Stimulated activated naive CD8-positive, alpha-beta T cell treated with anti-CD3 and anti-CD28 coated beads, Interleukin-15, Interleukin-2, amounts not matched to agents 100 ng/mL and 50 ng/mL, for 24 hours (primary cell): ENCODE measurements at regions not wholly inside any gene's neighbourhood (a gene's known extent, or its start where the extent isn't known, plus 50 kb on each side); places are given as distances from the start of the nearest gene placed in this dataset.

Source experiments
- H3K27ac Mint-ChIP-seq: one replicate; pipeline ENCODE4 v1.8.0; 2021; ENCODE audit warnings: mild to moderate bottlenecking, mixed read lengths
- H3K27me3 Mint-ChIP-seq: one replicate; pipeline ENCODE4 v1.8.0; 2021; ENCODE audit warnings: mixed read lengths
- H3K36me3 Mint-ChIP-seq: one replicate; pipeline ENCODE4 v1.8.0; 2021; ENCODE audit warnings: low read depth, mixed read lengths
- H3K4me1 Mint-ChIP-seq: one replicate; pipeline ENCODE4 v1.8.0; 2021; ENCODE audit warnings: low read depth, mixed read lengths
- H3K4me3 Mint-ChIP-seq: one replicate; pipeline ENCODE4 v1.8.0; 2021; ENCODE audit warnings: mild to moderate bottlenecking, mixed read lengths
- H3K9me3 Mint-ChIP-seq: one replicate; pipeline ENCODE4 v1.8.0; 2021; ENCODE audit warnings: mixed read lengths

GRCh38 chr2:212922701-212923100 lies 228.7 kb downstream of the IKZF2 start:
- Mint-ChIP-seq H3K27ac (no peak overlapping the region), H3K4me3 (no peak overlapping the region), H3K36me3 (no peaks in the 10 kb centered on the region), H3K4me1 (no peaks in the 10 kb centered on the region), H3K27me3 (no peaks in the 10 kb centered on the region), H3K9me3 (no peaks in the 10 kb centered on the region)

DNA sequence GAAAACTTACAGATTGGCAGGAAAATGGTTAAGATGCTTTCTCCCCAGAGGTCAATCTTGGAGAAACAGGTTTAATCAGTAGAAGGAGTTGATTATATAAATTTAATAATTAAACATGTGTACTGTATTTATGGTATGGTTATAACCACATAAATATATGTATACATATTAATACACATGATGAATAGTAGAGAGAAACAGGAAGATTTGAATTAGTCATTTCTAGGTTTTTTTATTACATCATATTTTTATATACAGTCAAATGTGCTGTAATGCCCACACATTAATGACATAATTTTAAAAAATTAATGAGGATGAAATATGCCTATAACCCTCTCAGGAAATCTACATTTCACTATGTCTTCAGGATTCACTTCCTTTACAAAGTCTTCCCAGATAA lies 229.7 kb downstream of the IKZF2 start:
- no peaks in the 10 kb centered on the region for H3K36me3 Mint-ChIP-seq

DNA sequence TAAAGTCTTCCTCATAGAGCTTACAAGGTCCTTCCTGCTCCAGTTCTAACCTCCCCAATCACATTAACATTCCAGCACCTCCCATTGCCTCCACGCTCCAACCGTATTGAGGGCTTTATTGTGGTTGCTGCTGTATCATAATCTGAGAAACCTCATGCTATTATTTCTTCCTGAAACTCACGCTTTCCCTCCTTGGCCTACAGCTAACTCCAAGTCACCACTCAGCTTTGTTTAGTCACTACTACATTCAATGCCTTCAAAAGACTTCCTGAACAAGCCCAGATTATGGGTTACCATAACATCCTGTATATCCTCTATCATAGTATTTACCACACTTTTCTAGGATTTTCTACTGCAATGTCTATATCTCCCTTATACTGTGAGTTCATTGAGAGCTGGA lies 230.4 kb downstream of the IKZF2 start:
- no peaks in the 10 kb centered on the region for H3K9me3 Mint-ChIP-seq
- H3K27me3 Mint-ChIP-seq = no peaks in the 10 kb centered on the region
- no peaks in the 10 kb centered on the region for H3K36me3 Mint-ChIP-seq
- peaks cover 5% of the 10 kb centered on the region for H3K4me1 Mint-ChIP-seq
- no peak overlapping the region for H3K4me3 Mint-ChIP-seq
- H3K27ac Mint-ChIP-seq = no peak overlapping the region

More for the DNA sequence above, 229.7 kb downstream of the IKZF2 start:
- no peaks in the 10 kb centered on the region for H3K4me1 Mint-ChIP-seq
- H3K27me3 Mint-ChIP-seq = no peaks in the 10 kb centered on the region
- H3K27ac Mint-ChIP-seq = no peak overlapping the region
- H3K9me3 Mint-ChIP-seq = no peaks in the 10 kb centered on the region
- H3K4me3 Mint-ChIP-seq = no peak overlapping the region

- H3K36me3 Mint-ChIP-seq = no peaks in the 10 kb centered on the region
- H3K4me3 Mint-ChIP-seq = no peak overlapping the region
- peaks cover 22% of the 10 kb centered on the region for H3K4me1 Mint-ChIP-seq
- H3K27me3 Mint-ChIP-seq = no peaks in the 10 kb centered on the region
- H3K9me3 Mint-ChIP-seq = no peaks in the 10 kb centered on the region
- H3K27ac Mint-ChIP-seq = no peak overlapping the region
Observed at GRCh38 chr2:212919238-212919637, 232.2 kb downstream of the IKZF2 start.

DNA sequence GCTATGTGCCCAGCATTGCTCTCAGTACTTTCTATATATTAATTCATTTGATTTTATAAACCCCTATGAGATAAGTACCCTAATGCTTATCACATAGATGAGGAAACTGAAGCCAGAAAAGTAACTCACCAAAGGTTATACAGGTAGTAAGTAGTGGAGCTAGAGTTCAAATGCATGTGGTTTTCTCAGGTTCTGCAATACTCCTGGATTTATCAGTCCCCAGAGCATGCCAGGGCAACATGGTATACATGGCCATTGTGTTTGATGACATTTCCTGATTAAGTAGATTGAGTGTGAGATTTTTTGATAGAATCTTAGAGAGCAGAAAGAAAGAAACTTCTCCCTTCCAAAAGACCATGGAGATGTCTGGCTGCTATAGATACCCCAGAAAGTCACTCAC lies 233.1 kb downstream of the IKZF2 start:
- Mint-ChIP-seq H3K27ac (no peak overlapping the region), H3K36me3 (no peaks in the 10 kb centered on the region), H3K4me3 (no peak overlapping the region)

GRCh38 chr2:212915121-212915782 lies 236.2 kb downstream of the IKZF2 start:
- no peaks in the 10 kb centered on the region for H3K9me3 Mint-ChIP-seq
- peaks cover 36% of the 10 kb centered on the region for H3K4me1 Mint-ChIP-seq
- no peaks in the 10 kb centered on the region for H3K36me3 Mint-ChIP-seq
- H3K27ac Mint-ChIP-seq = peak overlapping the region; percentile 50
- H3K27me3 Mint-ChIP-seq = no peaks in the 10 kb centered on the region
- peak overlapping the region; percentile 17 for H3K4me3 Mint-ChIP-seq

More for the DNA sequence above, 233.1 kb downstream of the IKZF2 start:
- Mint-ChIP-seq H3K27me3 (no peaks in the 10 kb centered on the region), H3K4me1 (peaks cover 22% of the 10 kb centered on the region), H3K9me3 (no peaks in the 10 kb centered on the region)

DNA sequence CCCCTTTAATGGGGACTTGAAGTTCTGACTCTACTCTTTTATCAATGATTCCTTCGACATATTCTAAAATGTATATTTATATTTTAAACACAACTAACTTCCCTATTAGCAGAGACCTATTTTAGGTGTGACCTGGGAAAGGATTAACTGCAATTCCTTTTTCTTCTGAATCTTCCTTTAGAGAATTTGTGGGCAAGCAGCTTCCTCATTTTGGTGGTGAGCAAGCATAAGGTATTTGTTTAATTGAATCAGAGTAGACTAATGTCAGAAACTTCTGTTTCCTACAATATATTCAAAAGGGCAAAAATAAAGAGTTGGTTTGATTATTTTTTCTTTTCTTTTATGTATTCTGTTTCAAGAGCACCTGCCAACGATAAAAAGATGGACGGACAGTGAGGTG lies 237.0 kb downstream of the IKZF2 start:
- H3K4me1 Mint-ChIP-seq = peaks cover 36% of the 10 kb centered on the region
- no peaks in the 10 kb centered on the region for H3K36me3 Mint-ChIP-seq
- no peak overlapping the region for H3K27ac Mint-ChIP-seq
- H3K9me3 Mint-ChIP-seq = no peaks in the 10 kb centered on the region
- H3K27me3 Mint-ChIP-seq = no peaks in the 10 kb centered on the region
- no peak overlapping the region for H3K4me3 Mint-ChIP-seq

- Mint-ChIP-seq H3K36me3 (no peaks in the 10 kb centered on the region), H3K4me1 (peaks cover 36% of the 10 kb centered on the region), H3K27ac (no peak overlapping the region), H3K4me3 (no peak overlapping the region), H3K9me3 (no peaks in the 10 kb centered on the region), H3K27me3 (no peaks in the 10 kb centered on the region)
Observed at GRCh38 chr2:212913640-212914306, 237.6 kb downstream of the IKZF2 start.

DNA sequence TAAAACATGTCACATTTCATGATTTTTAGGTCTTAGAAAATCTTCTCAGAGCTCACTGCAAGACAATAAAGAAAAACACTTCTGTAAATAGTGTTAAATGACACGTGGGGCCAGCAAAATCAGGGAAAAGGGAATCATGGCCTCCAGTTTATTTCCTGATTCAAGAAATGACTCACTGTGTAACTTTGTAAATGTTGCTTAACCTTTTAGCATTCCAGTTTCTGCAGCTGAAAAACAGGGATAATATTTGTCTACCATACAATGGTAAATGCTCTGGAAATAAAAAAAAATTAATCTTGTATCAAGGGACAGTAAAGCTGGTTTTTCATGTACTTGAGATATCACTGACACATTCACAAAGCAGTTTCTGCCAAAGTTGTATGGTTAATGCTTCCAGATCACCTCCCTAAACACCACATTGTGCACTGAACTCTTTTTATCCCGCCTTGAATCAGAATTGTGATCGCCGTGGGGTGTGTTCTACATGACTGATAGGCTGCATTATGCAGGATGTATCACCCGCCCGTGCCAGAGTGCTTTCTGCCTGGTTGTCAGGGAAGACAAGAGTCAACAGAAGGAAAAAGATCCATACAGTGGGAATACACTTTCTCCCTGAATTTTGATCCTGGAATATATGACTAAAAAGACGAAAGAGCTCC lies 238.8 kb downstream of the IKZF2 start:
- Mint-ChIP-seq H3K27ac (no peak overlapping the region), H3K4me3 (no peak overlapping the region), H3K27me3 (no peaks in the 10 kb centered on the region)

GRCh38 chr2:212911011-212911410 lies 240.4 kb downstream of the IKZF2 start:
- Mint-ChIP-seq H3K9me3 (no peaks in the 10 kb centered on the region), H3K27me3 (no peaks in the 10 kb centered on the region), H3K4me3 (peak overlapping the region; percentile 6), H3K36me3 (no peaks in the 10 kb centered on the region), H3K4me1 (peaks cover 30% of the 10 kb centered on the region), H3K27ac (peak overlapping the region; percentile 9)

More for the DNA sequence above, 238.8 kb downstream of the IKZF2 start:
- Mint-ChIP-seq H3K36me3 (no peaks in the 10 kb centered on the region), H3K4me1 (peaks cover 36% of the 10 kb centered on the region), H3K9me3 (no peaks in the 10 kb centered on the region)

DNA sequence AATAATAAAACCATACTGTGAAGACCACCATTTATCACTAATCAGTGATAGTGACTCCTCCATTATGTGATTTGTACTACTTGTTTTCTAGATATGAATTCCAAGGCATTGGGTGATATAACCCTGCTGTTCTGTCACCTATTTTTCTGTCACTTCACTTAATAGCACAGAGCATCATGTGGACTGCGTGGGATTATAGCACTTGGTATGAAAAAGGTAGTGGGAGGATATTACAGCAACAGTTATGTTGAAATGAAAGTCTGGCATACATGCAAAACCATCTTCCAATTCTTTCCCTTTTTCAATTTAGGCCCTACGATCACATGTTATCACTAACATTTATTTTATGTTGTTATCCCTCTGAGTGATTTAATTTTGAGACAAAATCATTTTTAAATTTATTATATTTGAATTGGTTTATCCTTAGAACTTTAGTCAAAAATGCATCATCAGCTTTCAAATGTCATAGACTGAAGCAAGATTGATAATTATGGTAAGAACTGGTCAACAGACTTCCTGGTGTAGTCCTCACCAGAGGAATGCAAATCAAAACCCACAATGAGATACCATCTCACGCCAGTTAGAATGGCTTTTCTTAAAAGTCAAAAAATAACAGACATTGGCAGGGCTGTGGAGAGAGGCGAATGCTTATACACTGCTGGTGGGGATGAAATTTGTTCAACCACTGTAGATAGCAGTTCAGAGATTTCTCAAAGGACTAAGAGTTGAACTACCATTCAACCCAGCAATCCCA lies 242.6 kb downstream of the IKZF2 start:
- Mint-ChIP-seq H3K9me3 (no peaks in the 10 kb centered on the region), H3K27me3 (no peaks in the 10 kb centered on the region), H3K27ac (no peak overlapping the region), H3K36me3 (no peaks in the 10 kb centered on the region), H3K4me1 (peaks cover 13% of the 10 kb centered on the region), H3K4me3 (no peak overlapping the region)

- peaks cover 13% of the 10 kb centered on the region for H3K4me1 Mint-ChIP-seq
- no peak overlapping the region for H3K27ac Mint-ChIP-seq
- H3K4me3 Mint-ChIP-seq = no peak overlapping the region
- no peaks in the 10 kb centered on the region for H3K9me3 Mint-ChIP-seq
- H3K36me3 Mint-ChIP-seq = no peaks in the 10 kb centered on the region
- no peaks in the 10 kb centered on the region for H3K27me3 Mint-ChIP-seq
Observed at GRCh38 chr2:212908031-212908430, 243.4 kb downstream of the IKZF2 start.

GRCh38 chr2:212906620-212907019 lies 244.8 kb downstream of the IKZF2 start:
- Mint-ChIP-seq H3K4me3 (no peak overlapping the region), H3K36me3 (no peaks in the 10 kb centered on the region), H3K9me3 (no peaks in the 10 kb centered on the region), H3K27me3 (no peaks in the 10 kb centered on the region), H3K4me1 (peaks cover 9% of the 10 kb centered on the region), H3K27ac (no peak overlapping the region)

- no peaks in the 10 kb centered on the region for H3K9me3 Mint-ChIP-seq
- H3K27ac Mint-ChIP-seq = no peak overlapping the region
- H3K4me3 Mint-ChIP-seq = no peak overlapping the region
- H3K36me3 Mint-ChIP-seq = no peaks in the 10 kb centered on the region
- peaks cover under 1% of the 10 kb centered on the region for H3K4me1 Mint-ChIP-seq
- no peaks in the 10 kb centered on the region for H3K27me3 Mint-ChIP-seq
Observed at GRCh38 chr2:212905640-212906201, 245.7 kb downstream of the IKZF2 start.

- Mint-ChIP-seq H3K4me3 (no peak overlapping the region), H3K27ac (no peak overlapping the region), H3K36me3 (no peaks in the 10 kb centered on the region), H3K9me3 (no peaks in the 10 kb centered on the region), H3K27me3 (no peaks in the 10 kb centered on the region), H3K4me1 (no peaks in the 10 kb centered on the region)
Observed at GRCh38 chr2:212904646-212905045, 246.8 kb downstream of the IKZF2 start.
